Fibroblast of lung (primary cell): ENCODE measurements at regions not wholly inside any gene's neighbourhood (a gene's known extent, or its start where the extent isn't known, plus 50 kb on each side); places are given as distances from the start of the nearest gene placed in this dataset.

ENCODE experiments used
- CTCF ChIP-seq, 2 donors: IDR thresholded peaks in 1 of 2; conservative IDR thresholded peaks in 1 of 2; 1 replicate in 1 of 2; 2 replicates in 1 of 2; pipeline ENCODE4 v1.5.1; 2011 to 2012; ENCODE audit warnings: low read length in 2 of 2, control low read depth in 1 of 2, inconsistent platforms in 1 of 2, low read depth in 1 of 2, mild to moderate bottlenecking in 1 of 2
- EZH2 ChIP-seq: IDR thresholded peaks from 2 replicates; pipeline ENCODE4 v1.5.1; 2012; ENCODE audit warnings: low read length, control low read depth, mild to moderate bottlenecking; ENCODE audit errors: missing control alignments

DNA sequence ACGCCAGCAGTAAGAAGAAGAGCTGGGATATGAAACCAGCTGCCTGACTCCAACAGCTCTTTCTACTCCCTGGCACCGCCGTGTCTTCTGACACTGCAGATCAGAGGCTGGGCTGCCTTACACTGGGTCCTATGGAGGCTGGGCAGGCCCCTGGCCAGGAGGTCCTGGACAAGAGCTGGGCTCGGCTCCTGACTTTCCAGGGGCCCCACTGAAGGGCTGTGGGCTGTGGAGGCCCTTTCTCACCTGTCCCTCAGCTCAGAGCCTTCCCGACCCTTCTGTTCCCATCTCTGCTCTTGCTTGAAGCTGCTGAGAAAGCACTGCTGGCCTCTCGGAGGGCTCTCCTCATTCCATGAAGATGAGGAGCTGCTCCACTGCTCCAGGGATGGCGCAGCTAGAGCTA lies 85.9 kb upstream of the UNC5B start:
- TF ChIP-seq EZH2 (no peak), CTCF (conservative IDR thresholded peaks at IDR 0.05 in 1 of 2, IDR thresholded peaks at IDR 0.05 in 1 of 2; ENCODE audit: low read depth in 1 of 2, low read length in 2 of 2) (no peak)
